Endothelial cell of umbilical vein (primary cell): ENCODE measurements at regions not wholly inside any gene's neighbourhood (a gene's known extent, or its start where the extent isn't known, plus 50 kb on each side); places are given as distances from the start of the nearest gene placed in this dataset.

Source experiments
- CTCF ChIP-seq, 2 donors: IDR thresholded peaks; 1 replicate in 1 of 2; 2 replicates in 1 of 2; pipeline ENCODE4 v1.5.1; 2011; ENCODE audit warnings: low read length in 2 of 2, mild to moderate bottlenecking in 2 of 2, moderate library complexity in 2 of 2, control low read depth in 1 of 2, inconsistent platforms in 1 of 2, low read depth in 1 of 2; ENCODE audit not compliant: insufficient read depth in 1 of 2; ENCODE audit errors: extremely low read depth in 1 of 2
- EZH2 ChIP-seq: IDR thresholded peaks from 2 replicates; pipeline ENCODE4 v1.6.1; 2012; ENCODE audit warnings: borderline replicate concordance, low read depth, mild to moderate bottlenecking, moderate library complexity, low read length, inconsistent platforms; ENCODE audit not compliant: severe bottlenecking
- FOS ChIP-seq: IDR thresholded peaks from 2 replicates; pipeline ENCODE4 v1.6.1; 2011; ENCODE audit warnings: mild to moderate bottlenecking, low read length, moderate library complexity, borderline replicate concordance; ENCODE audit not compliant: insufficient read depth
- GATA2 ChIP-seq: IDR thresholded peaks from 2 replicates; pipeline ENCODE4 v1.7.0; 2011; ENCODE audit warnings: low read depth, mild to moderate bottlenecking, moderate library complexity, mixed read lengths, low read length; ENCODE audit not compliant: insufficient read length, insufficient read depth
- MAX ChIP-seq: IDR thresholded peaks from 2 replicates; pipeline ENCODE4 v1.6.1; 2011; ENCODE audit not compliant: insufficient read depth, insufficient read length
- MYC ChIP-seq: IDR thresholded peaks from one replicate; pipeline ENCODE4 v1.6.1; 2011; ENCODE audit warnings: mild to moderate bottlenecking, low read depth, low read length
- POLR2A ChIP-seq: IDR thresholded peaks from 2 replicates; pipeline ENCODE4 v1.6.1; 2012; ENCODE audit warnings: low read depth, mild to moderate bottlenecking, control low read depth, low read length
- POLR2AphosphoS5 ChIP-seq: IDR thresholded peaks from 2 replicates; pipeline ENCODE4 v1.6.1; 2012; ENCODE audit warnings: low read depth, mild to moderate bottlenecking, control low read depth, low read length, moderate library complexity; ENCODE audit not compliant: insufficient read depth

- no peak for TF ChIP-seq EZH2
- TF ChIP-seq CTCF (IDR thresholded peaks at IDR 0.05; ENCODE audit: extremely low read depth in 1 of 2, insufficient read depth in 1 of 2, low read depth in 1 of 2, low read length in 2 of 2) = no peak
- TF ChIP-seq POLR2A = no peak
- no peak for TF ChIP-seq POLR2AphosphoS5
- TF ChIP-seq MAX = no peak
- TF ChIP-seq FOS = no peak
- no peak for TF ChIP-seq MYC
- no peak for TF ChIP-seq GATA2
Measured at GRCh38 chr18:30915336-30915988, 127.1 kb downstream of the DSC3 start.
